SU-DHL-6 (cell line): ENCODE measurements at regions not wholly inside any gene's neighbourhood (a gene's known extent, or its start where the extent isn't known, plus 50 kb on each side); places are given as distances from the start of the nearest gene placed in this dataset.

Experiments
- CTCF ChIP-seq: fragments of 200-600 bp; sonication (generic); IDR thresholded peaks from one replicate; pipeline ENCODE4 v1.5.1; 2017; ENCODE audit warnings: antibody characterized with exemption, mild to moderate bottlenecking, low read length, moderate library complexity; ENCODE audit not compliant: insufficient read depth, poor library complexity, severe bottlenecking
- EZH2phosphoT487 ChIP-seq: fragments of 200-600 bp; sonication (generic), shearing (Covaris generic); conservative IDR thresholded peaks from 2 replicates; pipeline ENCODE4 v1.6.1; 2018; ENCODE audit warnings: mild to moderate bottlenecking, antibody characterized with exemption, low read length, moderate library complexity, mixed read lengths

- no peak for TF ChIP-seq CTCF
- TF ChIP-seq EZH2phosphoT487, result no peak
Measured at GRCh38 chr2:195316486-195316885, 340.5 kb upstream of the SLC39A10 start.
